Skeletal muscle tissue (tissue), 3 donors: ENCODE measurements at regions not wholly inside any gene's neighbourhood (a gene's known extent, or its start where the extent isn't known, plus 50 kb on each side); places are given as distances from the start of the nearest gene placed in this dataset.
"Not testable (repeated sequence)": the region's sequence is repeated elsewhere in the genome, so short reads cannot be mapped to it uniquely, and the experiment has no call there.

ENCODE experiments used
- H3K27ac ChIP-seq: one replicate; pipeline ENCODE4 v1.7.0; 2013; ENCODE audit warnings: mild to moderate bottlenecking, low read depth, low read length, inconsistent platforms
- H3K27me3 ChIP-seq, 3 donors: one replicate each; pipeline ENCODE4 v1.7.0; 2013; ENCODE audit warnings: low read length in 3 of 3; ENCODE audit not compliant: control insufficient read depth in 3 of 3, insufficient read depth in 3 of 3
- H3K36me3 ChIP-seq, 3 donors: one replicate each; pipeline ENCODE4 v1.7.0; 2013; ENCODE audit warnings: low read length in 3 of 3; ENCODE audit not compliant: control insufficient read depth in 3 of 3, insufficient read depth in 3 of 3
- H3K4me1 ChIP-seq, 3 donors: one replicate each; pipeline ENCODE4 v1.7.0; 2013; ENCODE audit warnings: low read length in 3 of 3, mild to moderate bottlenecking in 3 of 3; ENCODE audit not compliant: control insufficient read depth in 3 of 3, insufficient read depth in 3 of 3
- H3K4me3 ChIP-seq, 3 donors: one replicate each; pipeline ENCODE4 v1.7.0; 2013; ENCODE audit warnings: low read length in 3 of 3
- H3K9ac ChIP-seq, 3 donors: one replicate each; pipeline ENCODE4 v1.7.0; 2013; ENCODE audit warnings: low read length in 3 of 3, mild to moderate bottlenecking in 3 of 3, moderate library complexity in 2 of 3, low read depth in 1 of 3
- H3K9me3 ChIP-seq, 3 donors: one replicate each; pipeline ENCODE4 v1.7.0; 2013; ENCODE audit warnings: low read length in 3 of 3; ENCODE audit not compliant: control insufficient read depth in 3 of 3
- donor health status: Osteomylitis.

DNA sequence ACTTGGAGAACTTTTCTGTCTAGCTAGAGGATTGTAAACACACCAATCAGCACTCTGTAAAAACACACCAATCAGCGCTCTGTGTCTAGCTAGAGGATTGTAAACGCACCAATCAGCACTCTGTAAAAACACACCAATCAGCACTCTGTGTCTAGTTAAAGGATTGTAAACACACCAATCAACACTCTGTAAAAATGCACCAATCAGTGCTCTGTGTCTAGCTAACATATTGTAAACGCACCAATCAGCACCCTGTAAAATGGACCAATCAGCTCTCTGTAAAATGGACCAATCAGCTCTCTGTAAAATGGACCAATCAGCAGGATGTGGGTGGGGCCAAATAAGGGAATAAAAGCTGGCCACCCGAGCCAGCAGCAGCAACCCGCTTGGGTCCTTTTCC lies 91.1 kb upstream of the KRAS start:
- not testable (repeated sequence) for H3K9me3 ChIP-seq, H3K4me3 ChIP-seq, H3K27me3 ChIP-seq, H3K27ac ChIP-seq, H3K4me1 ChIP-seq, H3K36me3 ChIP-seq, H3K9ac ChIP-seq

DNA sequence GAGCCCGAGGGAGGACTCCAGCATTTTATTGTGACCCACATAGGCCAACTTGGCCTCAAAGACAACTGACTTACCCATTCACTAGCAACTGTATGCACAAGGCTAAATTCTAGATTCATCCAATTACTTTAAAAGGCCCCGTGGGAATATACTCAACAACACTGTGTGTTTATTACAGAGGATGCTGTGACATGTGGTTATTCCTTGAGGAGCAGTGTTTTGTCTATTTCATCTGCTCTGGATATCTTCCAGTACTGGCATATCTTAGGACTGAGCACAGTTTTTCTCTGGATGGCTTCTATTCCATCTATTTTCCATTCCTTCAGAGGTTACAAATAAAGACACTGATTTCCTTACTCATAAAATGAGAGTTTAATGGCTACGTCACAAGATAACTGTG lies 87.2 kb upstream of the KRAS start:
- H3K27me3 ChIP-seq: no peaks in the 10 kb centered on the region
- H3K9ac ChIP-seq: no peak overlapping the region
- no peak overlapping the region for H3K4me3 ChIP-seq
- H3K9me3 ChIP-seq: no peaks in the 10 kb centered on the region
- H3K27ac ChIP-seq: no peak overlapping the region
- peaks cover 0 to 5% (median 0%) of the 10 kb centered on the region in 3 donors for H3K4me1 ChIP-seq
- H3K36me3 ChIP-seq: no peaks in the 10 kb centered on the region

DNA sequence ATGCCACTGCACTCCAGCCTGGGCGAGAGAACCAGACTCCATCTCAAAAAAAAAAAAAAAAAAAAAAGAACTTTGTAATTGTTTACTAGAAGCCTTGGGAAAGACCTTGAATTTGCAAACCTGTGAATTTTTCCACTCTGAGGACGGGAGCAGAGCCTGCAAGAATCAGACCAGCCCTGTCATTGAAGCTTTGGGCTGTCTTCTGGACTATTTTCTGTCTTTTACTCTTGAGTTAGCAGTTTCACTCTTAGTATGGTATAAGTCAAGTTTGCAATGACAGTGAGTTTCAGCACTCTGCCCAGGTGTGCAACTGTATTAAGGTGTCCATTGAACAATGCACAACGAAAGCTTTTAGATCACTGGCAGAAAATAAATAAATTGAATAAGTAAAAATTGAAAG lies 81.4 kb upstream of the KRAS start:
- no peak overlapping the region for H3K9ac ChIP-seq
- peaks cover 0 to 5% (median 0%) of the 10 kb centered on the region in 3 donors for H3K4me1 ChIP-seq
- no peaks in the 10 kb centered on the region for H3K36me3 ChIP-seq
- H3K4me3 ChIP-seq: no peak overlapping the region
- no peak overlapping the region for H3K27ac ChIP-seq
- H3K9me3 ChIP-seq: no peaks in the 10 kb centered on the region
- no peaks in the 10 kb centered on the region for H3K27me3 ChIP-seq

DNA sequence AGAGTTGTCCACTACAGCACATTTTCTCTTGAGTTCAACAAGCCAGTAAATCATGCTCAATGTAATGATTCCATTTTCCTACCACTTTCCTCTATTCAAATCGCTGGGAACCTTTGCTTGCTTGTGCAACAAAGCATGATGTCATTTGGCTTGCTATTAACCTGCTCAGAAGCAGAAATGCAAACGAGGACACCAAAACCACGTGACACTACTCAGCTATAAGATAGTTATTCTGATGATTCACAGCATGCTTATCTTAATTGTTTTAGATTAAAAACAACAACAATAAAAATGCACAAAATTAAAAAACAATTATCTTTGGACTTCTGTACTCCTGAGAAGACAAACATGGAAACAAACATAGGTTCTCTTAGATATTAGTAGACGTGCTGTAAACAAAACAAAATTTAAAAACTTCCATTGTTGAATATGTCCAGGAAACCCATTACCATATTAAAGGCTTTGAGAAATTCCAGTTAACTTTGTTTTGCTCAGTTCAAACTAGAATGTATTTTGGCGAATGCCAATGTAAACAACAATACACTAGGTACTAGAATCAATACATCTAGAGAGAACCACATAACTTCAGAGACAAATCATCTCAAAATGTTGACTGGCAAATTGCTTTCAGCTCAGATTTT lies 77.5 kb upstream of the KRAS start:
- Histone ChIP-seq H3K4me1 (no peaks in the 10 kb centered on the region), H3K36me3 (no peaks in the 10 kb centered on the region), H3K9ac (no peak overlapping the region), H3K27ac (no peak overlapping the region), H3K27me3 (no peaks in the 10 kb centered on the region), H3K9me3 (no peaks in the 10 kb centered on the region), H3K4me3 (no peak overlapping the region)

DNA sequence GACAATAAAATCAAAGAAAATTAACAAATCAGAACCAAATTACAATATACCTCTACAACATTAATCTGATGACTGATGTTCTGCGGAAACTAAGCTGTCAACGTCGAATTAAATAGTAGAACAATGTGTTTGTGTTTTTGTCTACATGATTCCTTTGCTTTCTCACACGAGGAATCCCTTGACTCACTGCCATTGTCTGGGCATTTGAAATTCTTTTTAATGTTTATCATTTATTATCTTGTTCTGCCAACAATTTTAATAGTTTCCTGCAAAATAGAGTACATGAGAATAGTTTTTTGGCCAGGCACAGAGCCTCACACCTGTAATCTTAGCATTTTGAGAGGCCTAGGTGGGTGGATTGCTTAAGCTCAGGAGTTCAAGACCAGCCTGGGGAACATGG lies 76.6 kb upstream of the KRAS start:
- Histone ChIP-seq H3K4me1 (no peaks in the 10 kb centered on the region), H3K36me3 (no peaks in the 10 kb centered on the region), H3K27me3 (no peaks in the 10 kb centered on the region), H3K9ac (no peak overlapping the region), H3K4me3 (no peak overlapping the region), H3K27ac (no peak overlapping the region), H3K9me3 (no peaks in the 10 kb centered on the region)

DNA sequence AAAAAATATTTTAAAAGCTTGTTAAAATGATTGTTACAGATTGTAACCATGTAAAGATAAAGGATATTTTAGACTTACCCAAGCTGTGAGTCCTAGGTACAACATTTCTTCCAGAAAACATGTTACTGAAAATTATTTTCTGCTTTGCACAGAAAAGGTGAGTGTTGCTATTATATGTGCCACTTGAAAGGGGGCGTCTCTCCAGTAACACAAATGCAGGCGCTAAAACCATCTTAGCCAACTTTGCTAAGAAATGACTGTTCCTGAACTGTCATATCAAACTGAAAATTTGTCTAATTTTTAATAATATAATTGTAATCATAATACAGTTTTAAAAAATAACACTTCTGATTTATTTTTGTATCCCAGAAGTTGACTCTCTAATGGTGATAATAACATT lies 75.6 kb upstream of the KRAS start:
- Histone ChIP-seq H3K9me3 (no peaks in the 10 kb centered on the region), H3K27me3 (no peaks in the 10 kb centered on the region), H3K4me1 (no peaks in the 10 kb centered on the region), H3K4me3 (no peak overlapping the region), H3K27ac (no peak overlapping the region), H3K36me3 (no peaks in the 10 kb centered on the region), H3K9ac (no peak overlapping the region)

DNA sequence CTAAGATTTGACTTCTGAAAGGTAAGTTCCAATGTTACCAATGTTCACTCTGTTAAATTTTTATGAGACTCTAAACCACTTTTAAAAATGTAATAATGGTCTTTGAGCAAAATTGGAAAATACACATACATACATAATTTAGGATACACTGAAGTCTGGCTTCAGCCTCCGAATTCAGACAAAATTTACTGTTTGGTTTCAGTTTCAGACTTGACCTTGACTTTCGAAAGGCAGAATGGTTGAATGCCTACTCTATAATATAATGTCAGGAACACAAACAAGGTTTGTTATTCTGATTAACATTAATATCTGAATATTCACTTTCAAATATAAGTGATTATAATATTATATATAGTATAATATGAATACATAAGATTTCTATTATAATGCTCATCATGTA lies 74.1 kb upstream of the KRAS start:
- H3K27ac ChIP-seq: no peak overlapping the region
- H3K27me3 ChIP-seq: no peaks in the 10 kb centered on the region
- no peak overlapping the region for H3K9ac ChIP-seq
- no peaks in the 10 kb centered on the region for H3K9me3 ChIP-seq
- no peaks in the 10 kb centered on the region for H3K36me3 ChIP-seq
- H3K4me1 ChIP-seq: no peaks in the 10 kb centered on the region
- H3K4me3 ChIP-seq: no peak overlapping the region

DNA sequence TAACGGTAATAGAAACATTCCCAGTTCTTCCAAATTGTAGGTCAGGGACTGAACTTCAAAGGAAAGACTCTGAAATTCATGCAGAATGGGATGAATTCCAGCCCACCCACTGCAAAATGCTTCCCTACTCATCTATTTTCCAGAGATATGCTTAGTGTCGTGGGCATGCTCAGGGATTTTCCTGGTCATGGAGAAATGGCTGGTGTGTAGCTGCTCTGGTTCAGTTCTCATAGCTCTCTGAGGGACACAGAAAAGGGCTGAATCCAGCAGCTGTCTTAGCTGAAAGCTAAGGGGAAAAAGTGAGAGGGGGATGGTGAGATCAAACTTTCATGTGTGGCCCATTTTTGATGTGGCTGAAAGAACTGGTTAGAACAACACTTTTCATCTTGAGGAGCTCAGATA lies 72.9 kb upstream of the KRAS start:
- Histone ChIP-seq H3K36me3 (no peaks in the 10 kb centered on the region), H3K27me3 (no peaks in the 10 kb centered on the region)

DNA sequence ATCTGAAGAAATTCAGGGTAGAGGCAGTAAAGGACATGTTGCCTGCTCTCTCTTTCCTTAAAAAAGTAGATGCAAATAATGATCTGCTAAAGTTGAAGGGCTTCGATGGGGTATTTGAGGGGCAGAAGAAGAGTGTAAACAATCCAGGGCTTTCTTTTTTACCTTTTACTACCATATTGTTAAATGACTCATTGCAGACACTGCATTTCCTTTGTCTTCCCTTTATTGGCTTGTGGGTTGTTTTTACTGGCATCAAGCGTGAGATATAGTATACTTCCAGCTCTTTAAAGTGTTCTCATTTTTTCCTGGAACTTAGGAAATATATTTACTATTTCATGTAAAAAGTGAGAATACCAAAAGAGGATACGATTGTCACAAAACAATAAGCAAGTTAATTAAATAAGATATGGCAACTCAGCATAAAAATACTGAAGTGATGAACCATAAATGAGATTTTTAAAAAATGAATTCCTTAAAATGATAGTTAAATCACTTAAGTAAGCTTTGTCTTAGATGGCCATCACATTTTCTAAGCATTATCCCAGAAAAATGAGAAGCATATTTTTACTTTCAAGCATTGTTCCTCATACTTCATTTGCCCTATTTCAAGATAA lies 72.3 kb upstream of the KRAS start:
- H3K9ac ChIP-seq: no peak overlapping the region
- no peak overlapping the region for H3K4me3 ChIP-seq
- no peaks in the 10 kb centered on the region for H3K9me3 ChIP-seq
- H3K27ac ChIP-seq: no peak overlapping the region
- no peaks in the 10 kb centered on the region for H3K27me3 ChIP-seq
- H3K4me1 ChIP-seq: no peaks in the 10 kb centered on the region
- no peaks in the 10 kb centered on the region for H3K36me3 ChIP-seq

More for the DNA sequence above, 72.9 kb upstream of the KRAS start:
- no peak overlapping the region for H3K4me3 ChIP-seq
- H3K9me3 ChIP-seq: no peaks in the 10 kb centered on the region
- no peak overlapping the region for H3K27ac ChIP-seq
- no peaks in the 10 kb centered on the region for H3K4me1 ChIP-seq
- H3K9ac ChIP-seq: no peak overlapping the region

DNA sequence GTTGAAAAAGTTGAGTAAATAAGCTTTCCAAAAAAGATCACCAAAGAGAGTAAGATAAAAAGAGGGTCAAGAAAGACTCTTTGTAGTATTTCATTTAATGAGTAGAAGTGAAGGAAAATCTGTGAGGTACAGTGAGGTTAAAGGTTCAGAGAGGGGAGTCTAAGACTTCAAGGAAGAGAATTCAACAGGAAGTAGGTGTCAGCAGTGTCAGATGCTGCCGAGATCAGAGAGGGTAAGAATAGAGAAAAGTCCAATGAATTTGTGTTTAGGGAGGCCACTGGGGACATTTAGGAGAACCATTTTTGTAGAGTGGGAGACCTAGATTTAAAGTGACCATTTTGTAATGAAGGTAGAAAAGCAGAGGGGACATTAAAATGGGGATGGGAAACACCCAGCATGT lies 71.6 kb upstream of the KRAS start:
- H3K27me3 ChIP-seq: no peaks in the 10 kb centered on the region
- no peaks in the 10 kb centered on the region for H3K36me3 ChIP-seq
- no peaks in the 10 kb centered on the region for H3K4me1 ChIP-seq
- no peak overlapping the region for H3K4me3 ChIP-seq
- no peak overlapping the region for H3K9ac ChIP-seq
- H3K9me3 ChIP-seq: no peaks in the 10 kb centered on the region
- no peak overlapping the region for H3K27ac ChIP-seq
